ENCODE measurements at regions not wholly inside any gene's neighbourhood (a gene's known extent, or its start where the extent isn't known, plus 50 kb on each side); places are given as distances from the start of the nearest gene placed in this dataset.

DNA sequence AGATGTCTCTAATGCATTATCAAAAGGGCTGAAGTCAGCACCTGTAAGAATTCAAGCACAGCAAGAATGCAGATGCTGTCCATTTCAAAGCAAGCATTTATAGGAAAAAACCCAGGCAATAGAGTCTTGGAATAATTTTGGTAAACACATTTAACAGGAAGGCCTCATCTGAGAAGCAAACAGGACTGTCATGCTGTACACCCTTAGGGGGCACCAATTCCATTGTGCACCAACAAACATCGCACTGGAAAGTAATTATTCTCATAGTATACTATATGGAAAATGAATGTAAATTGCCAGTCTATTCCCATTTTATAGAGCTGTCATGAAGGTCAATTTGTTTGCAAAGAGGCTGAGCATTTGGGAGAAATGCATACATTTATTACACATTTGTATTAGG lies 247.3 kb upstream of the SUCLG2 start:
- Histone ChIP-seq H3K9me1 (replicated peaks; ENCODE audit: control insufficient read depth, extremely low read depth, insufficient read depth, low read length) (no peaks in the 10 kb centered on the region), H2AFZ (ENCODE audit: low read depth, low read length) (no peak overlapping the region), H3K9ac (replicated peaks; ENCODE audit: extremely low read depth, insufficient read depth, low read length) (no peak overlapping the region), H3K79me2 (ENCODE audit: control insufficient read depth, insufficient read depth, low read length) (no peaks in the 10 kb centered on the region), H3K4me1 (ENCODE audit: control insufficient read depth, extremely low read depth, insufficient read depth, low read length) (no peaks in the 10 kb centered on the region), H3K36me3 (ENCODE audit: control insufficient read depth in 2 of 2, extremely low read depth in 1 of 2, insufficient read depth in 2 of 2, low read length in 2 of 2) (no peaks in the 10 kb centered on the region), H3K9me3 (replicated peaks; ENCODE audit: control insufficient read depth, insufficient read depth, low read length) (peaks cover 2% of the 10 kb centered on the region), H4K20me1 (replicated peaks; ENCODE audit: control insufficient read depth, extremely low read depth, insufficient read depth, low read length) (no peaks in the 10 kb centered on the region), H3K27me3 (ENCODE audit: control insufficient read depth in 2 of 2, insufficient read depth in 2 of 2, low read length in 2 of 2) (no peaks in the 10 kb centered on the region), H3K27ac (ENCODE audit: insufficient read depth, low read depth, low read length) (no peak overlapping the region), H3K4me2 (ENCODE audit: insufficient read depth, low read length) (no peak overlapping the region), H3K4me3 (replicated peaks in 1 of 3; ENCODE audit: insufficient read depth in 1 of 3, low read depth in 1 of 3, low read length in 3 of 3) (no peak overlapping the region)
- dilution Hi-C loops (cut with MboI; ENCODE audit: extremely low pct_ligation_motif_present, low sequenced_read_pairs) (no loop called here), intact Hi-C loops (cut with micrococcal nuclease) (no loop called here)
- CTCF ChIA-PET: no interaction called here
- no TSS peak for BruUV-seq (replicated peaks)
- FAIRE-seq (no peak), DNase-seq (ENCODE audit: low read depth, low spot score) (no peak)
- no peak for TF ChIP-seq POLR2AphosphoS5 (IDR thresholded peaks at IDR 0.05; ENCODE audit: insufficient read depth, low read depth, low read length)
- no peak for TF ChIP-seq MAX (IDR thresholded peaks at IDR 0.05; ENCODE audit: insufficient read depth, insufficient read length)
- no peak for TF ChIP-seq MYC (IDR thresholded peaks at IDR 0.05; ENCODE audit: low read depth, low read length)
- TF ChIP-seq JUN (IDR thresholded peaks at IDR 0.05; ENCODE audit: borderline replicate concordance, insufficient read depth, insufficient read length, low read depth): no peak
- TF ChIP-seq POLR2A (IDR thresholded peaks at IDR 0.05; ENCODE audit: low read depth, low read length): no peak
- POLR2A ChIA-PET: no interaction called here

- ChIA-PET CTCF (no interaction called here), POLR2A (no interaction called here)
- H3K9me1 ChIP-seq (replicated peaks; ENCODE audit: control insufficient read depth, extremely low read depth, insufficient read depth, low read length): no peaks in the 10 kb centered on the region
- intact Hi-C loops (cut with micrococcal nuclease): no loop called here
- no peak for TF ChIP-seq EZH2 (IDR thresholded peaks at IDR 0.05; ENCODE audit: borderline replicate concordance, low read depth, low read length, severe bottlenecking)
- no peak for TF ChIP-seq MYC (IDR thresholded peaks at IDR 0.05; ENCODE audit: low read depth, low read length)
- no peak for TF ChIP-seq POLR2A (IDR thresholded peaks at IDR 0.05; ENCODE audit: low read depth, low read length)
- no peak for TF ChIP-seq POLR2AphosphoS5 (IDR thresholded peaks at IDR 0.05; ENCODE audit: insufficient read depth, low read depth, low read length)
- TF ChIP-seq JUN (IDR thresholded peaks at IDR 0.05; ENCODE audit: borderline replicate concordance, insufficient read depth, insufficient read length, low read depth): no peak
- no peak for TF ChIP-seq FOS (IDR thresholded peaks at IDR 0.05; ENCODE audit: borderline replicate concordance, insufficient read depth, low read length)
- TF ChIP-seq CTCF (IDR thresholded peaks at IDR 0.05; ENCODE audit: extremely low read depth in 1 of 2, insufficient read depth in 1 of 2, low read depth in 1 of 2, low read length in 2 of 2): no peak
- no peak for TF ChIP-seq MAX (IDR thresholded peaks at IDR 0.05; ENCODE audit: insufficient read depth, insufficient read length)
- TF ChIP-seq GATA2 (IDR thresholded peaks at IDR 0.05; ENCODE audit: insufficient read depth, insufficient read length, low read depth, low read length): no peak
- H2AFZ ChIP-seq (ENCODE audit: low read depth, low read length): no peak overlapping the region
- no peak overlapping the region for H3K9ac ChIP-seq (replicated peaks; ENCODE audit: extremely low read depth, insufficient read depth, low read length)
- H3K36me3 ChIP-seq (ENCODE audit: control insufficient read depth in 2 of 2, extremely low read depth in 1 of 2, insufficient read depth in 2 of 2, low read length in 2 of 2): no peaks in the 10 kb centered on the region
- dilution Hi-C loops (cut with MboI; ENCODE audit: extremely low pct_ligation_motif_present, low sequenced_read_pairs): no loop called here
- H3K9me3 ChIP-seq (replicated peaks; ENCODE audit: control insufficient read depth, insufficient read depth, low read length): peaks cover 2% of the 10 kb centered on the region
- no peak overlapping the region for H3K4me2 ChIP-seq (ENCODE audit: insufficient read depth, low read length)
- H3K4me3 ChIP-seq (replicated peaks in 1 of 3; ENCODE audit: insufficient read depth in 1 of 3, low read depth in 1 of 3, low read length in 3 of 3): no peak overlapping the region
- no peak for FAIRE-seq
- H3K4me1 ChIP-seq (ENCODE audit: control insufficient read depth, extremely low read depth, insufficient read depth, low read length): no peaks in the 10 kb centered on the region
- no peaks in the 10 kb centered on the region for H3K79me2 ChIP-seq (ENCODE audit: control insufficient read depth, insufficient read depth, low read length)
- H3K27me3 ChIP-seq (ENCODE audit: control insufficient read depth in 2 of 2, insufficient read depth in 2 of 2, low read length in 2 of 2): no peaks in the 10 kb centered on the region
- DNase-seq (ENCODE audit: low read depth, low spot score): no peak
- no TSS peak for BruUV-seq (replicated peaks)
- no peak overlapping the region for H3K27ac ChIP-seq (ENCODE audit: insufficient read depth, low read depth, low read length)
- no peaks in the 10 kb centered on the region for H4K20me1 ChIP-seq (replicated peaks; ENCODE audit: control insufficient read depth, extremely low read depth, insufficient read depth, low read length)
Observed at GRCh38 chr3:67898916-67899315, 244.5 kb upstream of the SUCLG2 start.

All from endothelial cell of umbilical vein (primary cell).